ENCODE measurements at regions not wholly inside any gene's neighbourhood (a gene's known extent, or its start where the extent isn't known, plus 50 kb on each side); places are given as distances from the start of the nearest gene placed in this dataset.

GRCh38 chr3:148229107-148229506 lies 468.6 kb upstream of the AGTR1 start:
- no peak for DNase-seq (ENCODE audit: low read depth in 1 of 2, low spot score in 1 of 2)
- no peak overlapping the region for H3K27ac ChIP-seq (replicated peaks)
- no peak overlapping the region for H3K4me3 ChIP-seq (replicated peaks; ENCODE audit: insufficient read depth, low read length)

GRCh38 chr3:148230473-148230872 lies 467.2 kb upstream of the AGTR1 start:
- no peak for DNase-seq (ENCODE audit: low read depth in 1 of 2, low spot score in 1 of 2)
- TF ChIP-seq POLR2AphosphoS5 (IDR thresholded peaks at IDR 0.05; ENCODE audit: low read depth): no peak
- no peak for TF ChIP-seq REST (IDR thresholded peaks at IDR 0.05; ENCODE audit: insufficient replicate concordance, low read depth)
- TF ChIP-seq CTCF (IDR thresholded peaks at IDR 0.05; ENCODE audit: insufficient read depth, low read length): no peak
- no peak for TF ChIP-seq SPI1 (IDR thresholded peaks at IDR 0.05; ENCODE audit: borderline replicate concordance, low read depth)
- TF ChIP-seq GABPA (IDR thresholded peaks at IDR 0.05; ENCODE audit: low read depth): no peak
- H3K27me3 ChIP-seq (ENCODE audit: insufficient read depth, poor library complexity, severe bottlenecking): no peaks in the 10 kb centered on the region
- no peak overlapping the region for H3K4me3 ChIP-seq (replicated peaks; ENCODE audit: insufficient read depth, low read length)
- no peak overlapping the region for H3K27ac ChIP-seq (replicated peaks)

More at GRCh38 chr3:148229107-148229506, 468.6 kb upstream of the AGTR1 start:
- TF ChIP-seq SPI1 (IDR thresholded peaks at IDR 0.05; ENCODE audit: borderline replicate concordance, low read depth) (no peak), CTCF (IDR thresholded peaks at IDR 0.05; ENCODE audit: insufficient read depth, low read length) (no peak), GABPA (IDR thresholded peaks at IDR 0.05; ENCODE audit: low read depth) (no peak), POLR2AphosphoS5 (IDR thresholded peaks at IDR 0.05; ENCODE audit: low read depth) (no peak), REST (IDR thresholded peaks at IDR 0.05; ENCODE audit: insufficient replicate concordance, low read depth) (no peak)
- H3K27me3 ChIP-seq (ENCODE audit: insufficient read depth, poor library complexity, severe bottlenecking): no peaks in the 10 kb centered on the region

- no peak for DNase-seq (ENCODE audit: low read depth in 1 of 2, low spot score in 1 of 2)
- no peak for TF ChIP-seq SPI1 (IDR thresholded peaks at IDR 0.05; ENCODE audit: borderline replicate concordance, low read depth)
- TF ChIP-seq POLR2AphosphoS5 (IDR thresholded peaks at IDR 0.05; ENCODE audit: low read depth): no peak
- TF ChIP-seq CTCF (IDR thresholded peaks at IDR 0.05; ENCODE audit: insufficient read depth, low read length): no peak
- TF ChIP-seq REST (IDR thresholded peaks at IDR 0.05; ENCODE audit: insufficient replicate concordance, low read depth): no peak
- no peak for TF ChIP-seq GABPA (IDR thresholded peaks at IDR 0.05; ENCODE audit: low read depth)
- Histone ChIP-seq H3K4me3 (replicated peaks; ENCODE audit: insufficient read depth, low read length) (no peak overlapping the region), H3K27me3 (ENCODE audit: insufficient read depth, poor library complexity, severe bottlenecking) (no peaks in the 10 kb centered on the region), H3K27ac (replicated peaks) (no peak overlapping the region)
Measured at GRCh38 chr3:148232389-148232788, 465.3 kb upstream of the AGTR1 start.

Data from HL-60 (cell line).